Nephron progenitor cell (in vitro differentiated cells): ENCODE measurements at regions not wholly inside any gene's neighbourhood (a gene's known extent, or its start where the extent isn't known, plus 50 kb on each side); places are given as distances from the start of the nearest gene placed in this dataset.

Source experiments
- DNase-seq: peaks from one replicate; pipeline ENCODE4 v3.0.0; 2021
- H3K27ac Mint-ChIP-seq: 2 replicates; pipeline ENCODE4 v1.8.0; 2021; ENCODE audit warnings: mild to moderate bottlenecking, moderate library complexity, mixed read lengths
- H3K27me3 Mint-ChIP-seq: 2 replicates; pipeline ENCODE4 v1.8.0; 2021; ENCODE audit warnings: mild to moderate bottlenecking, low read depth, mixed read lengths; ENCODE audit not compliant: poor library complexity
- H3K36me3 Mint-ChIP-seq: 2 replicates; pipeline ENCODE4 v1.8.0; 2021; ENCODE audit warnings: low read depth, mixed read lengths
- H3K4me1 Mint-ChIP-seq: 2 replicates; pipeline ENCODE4 v1.8.0; 2021; ENCODE audit warnings: mixed read lengths
- H3K4me3 Mint-ChIP-seq: 2 replicates; pipeline ENCODE4 v1.8.0; 2021; ENCODE audit warnings: mild to moderate bottlenecking, moderate library complexity, mixed read lengths
- H3K9me3 Mint-ChIP-seq: 2 replicates; pipeline ENCODE4 v1.8.0; 2021; ENCODE audit warnings: mild to moderate bottlenecking, moderate library complexity, mixed read lengths
- TF ChIP-seq, protein P1 (sequence below): fragments of 200-600 bp; sonication (generic); IDR thresholded peaks from 2 replicates; pipeline ENCODE4 v1.5.0; 2021; ENCODE audit warnings: antibody characterized with exemption

DNA sequence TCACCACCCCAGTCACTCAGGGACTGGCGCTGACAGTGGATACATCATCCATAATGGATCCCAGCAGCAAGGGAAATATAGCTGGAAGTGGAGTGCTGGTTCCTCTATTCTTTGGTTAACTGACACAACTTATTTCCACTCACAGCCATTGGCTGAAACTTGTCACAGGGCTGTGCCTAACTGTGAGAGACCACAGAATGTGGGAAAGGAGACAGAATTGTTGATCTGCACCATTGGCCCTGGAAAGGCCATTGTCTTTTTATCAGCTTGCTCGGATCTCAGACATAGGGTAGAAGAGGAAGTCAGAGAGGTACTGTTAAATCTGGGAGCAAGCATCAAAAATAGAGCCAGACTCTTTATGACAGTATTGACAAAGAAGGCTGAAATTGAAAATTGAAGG lies 451.3 kb downstream of the AJAP1 start:
- no peak overlapping the region for H3K4me3 Mint-ChIP-seq
- no peaks in the 10 kb centered on the region for H3K36me3 Mint-ChIP-seq
- H3K27me3 Mint-ChIP-seq, result peaks cover 8% of the 10 kb centered on the region
- DNase-seq, result no peak
- H3K27ac Mint-ChIP-seq, result no peak overlapping the region
- H3K4me1 Mint-ChIP-seq, result peaks cover 8% of the 10 kb centered on the region
- TF ChIP-seq, protein P1, sequence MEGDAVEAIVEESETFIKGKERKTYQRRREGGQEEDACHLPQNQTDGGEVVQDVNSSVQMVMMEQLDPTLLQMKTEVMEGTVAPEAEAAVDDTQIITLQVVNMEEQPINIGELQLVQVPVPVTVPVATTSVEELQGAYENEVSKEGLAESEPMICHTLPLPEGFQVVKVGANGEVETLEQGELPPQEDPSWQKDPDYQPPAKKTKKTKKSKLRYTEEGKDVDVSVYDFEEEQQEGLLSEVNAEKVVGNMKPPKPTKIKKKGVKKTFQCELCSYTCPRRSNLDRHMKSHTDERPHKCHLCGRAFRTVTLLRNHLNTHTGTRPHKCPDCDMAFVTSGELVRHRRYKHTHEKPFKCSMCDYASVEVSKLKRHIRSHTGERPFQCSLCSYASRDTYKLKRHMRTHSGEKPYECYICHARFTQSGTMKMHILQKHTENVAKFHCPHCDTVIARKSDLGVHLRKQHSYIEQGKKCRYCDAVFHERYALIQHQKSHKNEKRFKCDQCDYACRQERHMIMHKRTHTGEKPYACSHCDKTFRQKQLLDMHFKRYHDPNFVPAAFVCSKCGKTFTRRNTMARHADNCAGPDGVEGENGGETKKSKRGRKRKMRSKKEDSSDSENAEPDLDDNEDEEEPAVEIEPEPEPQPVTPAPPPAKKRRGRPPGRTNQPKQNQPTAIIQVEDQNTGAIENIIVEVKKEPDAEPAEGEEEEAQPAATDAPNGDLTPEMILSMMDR, result no peak
- peaks cover 9% of the 10 kb centered on the region for H3K9me3 Mint-ChIP-seq

DNA sequence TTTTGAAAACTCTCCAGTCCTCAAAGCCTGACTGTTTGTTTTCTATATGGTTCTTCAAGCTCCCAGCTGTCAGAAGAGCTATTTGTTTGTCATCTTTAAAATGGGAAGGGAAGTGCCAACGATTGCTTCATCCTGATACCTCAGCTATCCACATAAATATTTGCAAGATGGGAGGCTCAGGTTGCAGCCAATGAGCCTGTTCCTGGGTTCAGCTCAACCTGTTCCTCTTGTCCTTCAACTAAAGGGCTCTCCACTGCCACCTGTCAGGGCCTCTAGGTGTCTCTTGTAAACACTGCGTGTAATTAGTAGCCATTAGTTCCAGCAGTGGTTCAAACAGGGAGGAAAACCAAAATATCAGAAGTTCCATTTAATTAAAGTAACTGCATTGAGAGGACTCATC lies 445.1 kb downstream of the AJAP1 start:
- DNase-seq, result no peak
- Mint-ChIP-seq H3K36me3 (peaks cover 1% of the 10 kb centered on the region), H3K27me3 (peaks cover 4% of the 10 kb centered on the region), H3K4me1 (peaks cover 9% of the 10 kb centered on the region), H3K4me3 (no peak overlapping the region), H3K27ac (peak overlapping the region; percentile 34), H3K9me3 (peaks cover 44% of the 10 kb centered on the region)
- TF ChIP-seq, protein P1, result no peak

DNA sequence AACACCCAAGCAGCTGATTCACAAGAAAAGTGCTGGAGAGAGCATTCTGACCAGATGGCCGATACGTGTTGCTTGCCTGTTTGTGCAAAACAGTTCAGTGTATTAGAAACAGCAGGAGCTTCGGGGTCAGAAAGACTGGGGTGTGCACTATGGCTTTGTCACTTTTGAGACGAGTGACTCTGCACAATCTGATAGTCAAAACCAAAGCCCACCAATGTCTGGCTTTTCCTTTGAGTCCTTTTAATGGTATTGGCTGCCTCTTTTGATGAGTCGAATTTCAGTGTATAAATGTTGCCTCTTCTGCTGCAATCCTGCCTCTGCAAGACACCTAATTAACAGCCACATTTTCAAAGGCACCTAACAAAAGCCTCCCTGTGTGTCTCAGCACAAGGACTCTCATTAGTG lies 444.6 kb downstream of the AJAP1 start:
- H3K4me1 Mint-ChIP-seq, result peaks cover 9% of the 10 kb centered on the region

DNA sequence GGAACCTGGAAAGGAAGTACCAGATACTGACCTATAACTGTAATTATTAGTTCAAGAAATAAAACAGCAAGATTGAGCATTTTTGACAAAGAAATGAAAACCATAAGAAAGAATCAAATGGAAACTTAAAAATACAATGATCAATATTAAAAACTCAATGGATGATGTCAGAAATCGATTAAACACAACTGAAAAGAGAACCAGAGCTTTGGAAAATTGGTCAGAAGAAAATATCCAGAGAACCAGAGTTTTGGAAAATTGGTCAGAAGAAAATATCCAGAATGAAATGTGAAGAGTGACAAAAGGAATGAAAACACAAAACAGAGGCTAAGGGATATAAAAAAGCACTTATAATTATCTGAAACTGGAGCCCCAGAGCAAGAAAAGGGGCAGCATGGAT lies 438.6 kb downstream of the AJAP1 start:
- no peak for DNase-seq
- H3K36me3 Mint-ChIP-seq, result peaks cover 10% of the 10 kb centered on the region
- H3K27ac Mint-ChIP-seq, result no peak overlapping the region
- H3K4me3 Mint-ChIP-seq, result no peak overlapping the region
- peaks cover 61% of the 10 kb centered on the region for H3K9me3 Mint-ChIP-seq
- no peaks in the 10 kb centered on the region for H3K4me1 Mint-ChIP-seq
- H3K27me3 Mint-ChIP-seq, result no peaks in the 10 kb centered on the region
- TF ChIP-seq, protein P1, result no peak

More for the DNA sequence above, 444.6 kb downstream of the AJAP1 start:
- TF ChIP-seq, protein P1, result no peak
- Mint-ChIP-seq H3K9me3 (peaks cover 50% of the 10 kb centered on the region), H3K36me3 (peaks cover 4% of the 10 kb centered on the region), H3K4me3 (no peak overlapping the region), H3K27ac (peak overlapping the region; percentile 34), H3K27me3 (peaks cover 4% of the 10 kb centered on the region)
- no peak for DNase-seq

DNA sequence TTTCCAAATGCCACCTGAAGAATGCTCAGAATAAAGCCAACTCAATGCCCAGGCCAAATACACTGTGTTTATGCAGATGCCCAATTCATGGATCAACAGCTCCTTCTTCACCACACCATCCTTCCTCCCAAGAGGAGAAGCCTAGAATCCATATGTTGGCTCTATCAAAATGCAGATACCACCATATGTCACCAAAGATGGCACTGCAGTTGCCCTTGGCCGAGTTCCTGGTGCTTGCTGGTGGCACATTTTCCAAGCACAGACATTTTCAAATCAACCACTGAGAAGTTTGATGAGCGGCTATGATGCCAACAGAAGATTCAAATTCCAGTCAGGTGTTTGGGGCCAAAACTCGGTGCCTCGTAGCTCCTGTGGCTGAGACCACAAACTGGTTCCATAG lies 430.3 kb downstream of the AJAP1 start:
- TF ChIP-seq, protein P1, result no peak
- no peak overlapping the region for H3K27ac Mint-ChIP-seq
- no peak for DNase-seq
- no peaks in the 10 kb centered on the region for H3K4me1 Mint-ChIP-seq
- H3K9me3 Mint-ChIP-seq, result peaks cover 5% of the 10 kb centered on the region
- H3K27me3 Mint-ChIP-seq, result peaks cover 4% of the 10 kb centered on the region
- no peaks in the 10 kb centered on the region for H3K36me3 Mint-ChIP-seq
- no peak overlapping the region for H3K4me3 Mint-ChIP-seq

DNA sequence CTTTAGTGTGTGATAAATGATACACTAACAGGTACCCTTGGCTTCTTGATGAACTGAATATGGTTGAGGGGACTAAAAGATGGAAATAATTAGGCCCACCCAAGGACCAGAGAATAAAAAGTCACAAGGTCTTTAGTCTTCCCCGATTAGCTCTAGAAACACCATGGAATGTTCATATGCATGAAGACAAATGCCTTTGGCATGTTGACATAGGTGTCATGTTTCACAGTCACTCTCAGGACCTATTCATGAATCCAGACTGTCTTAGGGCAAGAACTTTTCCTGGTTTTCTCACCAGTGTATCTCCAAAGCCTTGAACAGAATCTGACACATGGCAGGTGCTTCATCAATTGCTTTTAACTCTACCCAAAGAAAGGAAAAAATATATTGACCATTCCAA lies 412.8 kb downstream of the AJAP1 start:
- Mint-ChIP-seq H3K9me3 (peaks cover 18% of the 10 kb centered on the region), H3K27ac (no peak overlapping the region), H3K27me3 (no peaks in the 10 kb centered on the region), H3K4me1 (peaks cover 41% of the 10 kb centered on the region), H3K36me3 (no peaks in the 10 kb centered on the region), H3K4me3 (no peak overlapping the region)
- TF ChIP-seq, protein P1, result no peak
- no peak for DNase-seq
